ENCODE measurements at regions not wholly inside any gene's neighbourhood (a gene's known extent, or its start where the extent isn't known, plus 50 kb on each side); places are given as distances from the start of the nearest gene placed in this dataset.

- no peak overlapping the region for H3K9ac ChIP-seq (ENCODE audit: insufficient read depth in 1 of 2, low read length in 2 of 2)
- no peak overlapping the region for H3K4me3 ChIP-seq
- no peak for DNase-seq
- no peaks in the 10 kb centered on the region for H3K36me3 ChIP-seq (ENCODE audit: control insufficient read depth in 4 of 4, insufficient read depth in 4 of 4, low read length in 4 of 4)
- H3K4me1 ChIP-seq (ENCODE audit: control insufficient read depth in 5 of 5, insufficient read depth in 5 of 5, low read length in 5 of 5) = no peaks in the 10 kb centered on the region
- ATAC-seq (ENCODE audit: insufficient read depth, low FRiP score) = no peak
- H3K27me3 ChIP-seq (ENCODE audit: control insufficient read depth in 3 of 3, insufficient read depth in 3 of 3, low read length in 2 of 3) = peaks cover 0 to 15% (median 0%) of the 10 kb centered on the region in 3 donors
- peaks cover 0 to 4% (median 0%) of the 10 kb centered on the region in 4 donors for H3K9me3 ChIP-seq (ENCODE audit: control insufficient read depth in 4 of 4, insufficient read depth in 3 of 4, low read length in 3 of 4)
- H3K27ac ChIP-seq (ENCODE audit: low read depth in 1 of 2, low read length in 1 of 2) = no peak overlapping the region
- no peak for TF ChIP-seq CTCF (IDR thresholded peaks at IDR 0.05; ENCODE audit: control extremely low read depth, extremely low read depth)
- 86 to 89% methylated on average over 15 of the region's 15 CpGs for WGBS, 2 donors
Measured at GRCh38 chr1:30265127-30266070, 458.0 kb downstream of the MATN1 start.

GRCh38 chr1:30264672-30265025, 458.7 kb downstream of the MATN1 start:
- H3K9me3 ChIP-seq (ENCODE audit: control insufficient read depth in 4 of 4, insufficient read depth in 3 of 4, low read length in 3 of 4) = peaks cover 0 to 7% (median 0%) of the 10 kb centered on the region in 4 donors
- peaks cover 0 to 20% (median 0%) of the 10 kb centered on the region in 3 donors for H3K27me3 ChIP-seq (ENCODE audit: control insufficient read depth in 3 of 3, insufficient read depth in 3 of 3, low read length in 2 of 3)
- no peak overlapping the region for H3K27ac ChIP-seq (ENCODE audit: low read depth in 1 of 2, low read length in 1 of 2)
- H3K4me3 ChIP-seq = no peak overlapping the region
- no peaks in the 10 kb centered on the region for H3K4me1 ChIP-seq (ENCODE audit: control insufficient read depth in 5 of 5, insufficient read depth in 5 of 5, low read length in 5 of 5)
- H3K36me3 ChIP-seq (ENCODE audit: control insufficient read depth in 4 of 4, insufficient read depth in 4 of 4, low read length in 4 of 4) = no peaks in the 10 kb centered on the region
- ATAC-seq (ENCODE audit: insufficient read depth, low FRiP score) = no peak
- DNase-seq = no peak
- no peak for TF ChIP-seq CTCF (IDR thresholded peaks at IDR 0.05; ENCODE audit: control extremely low read depth, extremely low read depth)
- 81 to 86% methylated on average over 4 of the region's 4 CpGs for WGBS, 2 donors
- no peak overlapping the region for H3K9ac ChIP-seq (ENCODE audit: insufficient read depth in 1 of 2, low read length in 2 of 2)

- no peak for TF ChIP-seq CTCF (IDR thresholded peaks at IDR 0.05; ENCODE audit: control extremely low read depth, extremely low read depth)
- no peaks in the 10 kb centered on the region for H3K4me1 ChIP-seq (ENCODE audit: control insufficient read depth in 5 of 5, insufficient read depth in 5 of 5, low read length in 5 of 5)
- H3K27ac ChIP-seq (ENCODE audit: low read depth in 1 of 2, low read length in 1 of 2) = no peak overlapping the region
Measured at GRCh38 chr1:30263888-30264671, 459.3 kb downstream of the MATN1 start.

More at GRCh38 chr1:30263888-30264671, 459.3 kb downstream of the MATN1 start:
- ATAC-seq (ENCODE audit: insufficient read depth, low FRiP score) (no peak), DNase-seq (no peak)
- H3K9ac ChIP-seq (ENCODE audit: insufficient read depth in 1 of 2, low read length in 2 of 2) = no peak overlapping the region
- peaks cover 0 to 7% (median 0%) of the 10 kb centered on the region in 4 donors for H3K9me3 ChIP-seq (ENCODE audit: control insufficient read depth in 4 of 4, insufficient read depth in 3 of 4, low read length in 3 of 4)
- H3K4me3 ChIP-seq = no peak overlapping the region
- 81 to 82% methylated on average over 9 of the region's 9 CpGs for WGBS, 2 donors
- H3K27me3 ChIP-seq (ENCODE audit: control insufficient read depth in 3 of 3, insufficient read depth in 3 of 3, low read length in 2 of 3) = peaks cover 0 to 26% (median 0%) of the 10 kb centered on the region in 3 donors
- no peaks in the 10 kb centered on the region for H3K36me3 ChIP-seq (ENCODE audit: control insufficient read depth in 4 of 4, insufficient read depth in 4 of 4, low read length in 4 of 4)
